Peyer's patch (tissue), 4 donors: ENCODE measurements at regions not wholly inside any gene's neighbourhood (a gene's known extent, or its start where the extent isn't known, plus 50 kb on each side); places are given as distances from the start of the nearest gene placed in this dataset.

Experiments
- DNase-seq, 3 donors: peaks; one replicate each; pipeline ENCODE4 v3.0.0-alpha.2; 2017 to 2019
- H3K27ac ChIP-seq, 4 donors: fragments of 200-600 bp; sonication (generic); one replicate each; pipeline ENCODE4 v1.5.1; 2016 to 2019
- H3K27me3 ChIP-seq, 2 donors: fragments of 200-600 bp; sonication (generic); one replicate each; pipeline ENCODE4 v1.5.1; 2019
- H3K36me3 ChIP-seq, 3 donors: fragments of 200-600 bp; sonication (generic); one replicate each; pipeline ENCODE4 v1.5.1; 2016 to 2019
- H3K4me1 ChIP-seq, 4 donors: fragments of 200-600 bp; sonication (generic); one replicate each; pipeline ENCODE4 v1.5.1; 2016 to 2019
- H3K4me3 ChIP-seq, 4 donors: fragments of 200-600 bp; sonication (generic); 1 replicate in 3 of 4; 2 replicates in 1 of 4; pipeline ENCODE4 v1.5.1; 2016 to 2019; ENCODE audit warnings: mild to moderate bottlenecking in 1 of 4
- H3K9me3 ChIP-seq, 4 donors: fragments of 200-600 bp; sonication (generic); one replicate each; pipeline ENCODE4 v1.5.1; 2016 to 2019; ENCODE audit warnings: mild to moderate bottlenecking in 1 of 4
- CTCF ChIP-seq, 6 experiments: fragments of 450-650 bp in 4 of 6; fragments of 200-600 bp in 2 of 6; sonication (generic) in 1 of 6; IDR thresholded peaks; one replicate each; pipeline ENCODE4 v1.5.1; 2017 to 2019; ENCODE audit warnings: antibody characterized with exemption in 6 of 6, mild to moderate bottlenecking in 3 of 6, moderate library complexity in 1 of 6
- POLR2A ChIP-seq, 2 donors: fragments of 450-650 bp; IDR thresholded peaks; one replicate each; pipeline ENCODE4 v1.5.1; 2017; ENCODE audit warnings: antibody characterized with exemption in 2 of 2, mild to moderate bottlenecking in 2 of 2, moderate library complexity in 2 of 2

GRCh38 chr15:87490666-87491065 is 765.9 kb downstream of the NTRK3 start:
- DNase-seq: no peak
- no peaks in the 10 kb centered on the region for H3K4me1 ChIP-seq
- H3K36me3 ChIP-seq: no peaks in the 10 kb centered on the region
- no peak overlapping the region for H3K4me3 ChIP-seq
- TF ChIP-seq POLR2A (IDR thresholded peaks at IDR 0.05) (no peak), CTCF (IDR thresholded peaks at IDR 0.05) (no peak)
- no peaks in the 10 kb centered on the region for H3K9me3 ChIP-seq
- H3K27me3 ChIP-seq: no peaks in the 10 kb centered on the region
- no peak overlapping the region for H3K27ac ChIP-seq

DNA sequence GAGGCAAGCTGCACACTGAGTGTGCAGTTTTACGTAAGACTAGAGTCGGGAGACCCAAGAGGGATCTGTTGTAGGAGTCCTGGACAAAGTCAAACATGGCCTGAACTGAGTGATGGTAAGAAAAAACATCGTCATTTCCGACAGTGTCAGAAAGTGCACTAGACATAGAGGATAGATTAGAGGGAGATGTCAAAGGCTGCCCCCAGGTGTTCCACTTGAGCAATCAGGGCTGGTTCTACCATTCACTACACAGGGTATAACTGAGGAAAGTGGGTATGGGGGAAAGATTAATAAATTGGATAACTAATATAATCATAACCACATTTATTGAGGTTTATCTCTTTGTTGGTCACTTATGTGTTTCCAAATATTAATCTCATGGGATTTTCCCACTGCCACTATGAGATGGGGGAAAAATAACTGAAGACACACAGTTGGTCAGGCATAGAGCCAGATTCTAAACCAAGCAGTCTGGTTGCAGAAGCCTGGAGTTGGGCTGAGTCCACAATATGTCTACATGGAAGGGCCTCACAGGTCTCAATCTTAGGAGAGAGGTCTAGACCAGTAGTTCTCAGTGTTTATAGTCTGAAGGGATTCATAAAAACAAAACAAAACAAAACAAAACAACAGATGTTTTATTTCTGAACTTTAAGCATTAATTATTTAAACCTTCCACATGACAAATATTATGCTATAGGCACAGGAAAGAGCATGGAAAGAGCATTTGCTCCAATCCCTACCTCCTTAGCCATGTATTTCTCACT is 766.5 kb downstream of the NTRK3 start:
- DNase-seq: no peak
- no peaks in the 10 kb centered on the region for H3K27me3 ChIP-seq
- no peak overlapping the region for H3K4me3 ChIP-seq
- H3K27ac ChIP-seq: no peak overlapping the region
- no peaks in the 10 kb centered on the region for H3K9me3 ChIP-seq
- H3K36me3 ChIP-seq: no peaks in the 10 kb centered on the region
- H3K4me1 ChIP-seq: no peaks in the 10 kb centered on the region
- TF ChIP-seq CTCF (IDR thresholded peaks at IDR 0.05) (no peak), POLR2A (IDR thresholded peaks at IDR 0.05) (no peak)

DNA sequence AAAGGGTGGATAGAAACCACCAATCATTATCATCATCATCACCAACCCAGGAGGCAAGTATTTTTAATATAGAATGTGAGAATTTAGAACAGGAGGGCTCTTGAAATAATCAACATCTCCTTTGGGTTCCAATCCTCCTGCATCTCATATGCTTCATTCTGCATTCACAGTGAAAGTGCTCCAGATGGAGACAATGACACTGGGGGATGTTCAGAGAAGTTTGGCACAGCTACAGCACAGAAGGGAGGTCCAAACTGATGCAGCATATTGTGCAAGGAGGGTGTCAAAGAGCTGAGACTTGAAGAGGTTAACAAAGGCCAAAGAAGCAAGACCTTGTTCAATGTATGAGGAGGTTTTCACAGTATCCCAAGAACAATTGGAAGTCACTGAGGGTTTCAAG is 767.1 kb downstream of the NTRK3 start:
- Histone ChIP-seq H3K36me3 (no peaks in the 10 kb centered on the region), H3K4me1 (no peaks in the 10 kb centered on the region), H3K27ac (no peak overlapping the region), H3K27me3 (no peaks in the 10 kb centered on the region), H3K9me3 (no peaks in the 10 kb centered on the region), H3K4me3 (no peak overlapping the region)
- no peak for TF ChIP-seq POLR2A (IDR thresholded peaks at IDR 0.05)
- no peak for TF ChIP-seq CTCF (IDR thresholded peaks at IDR 0.05)
- no peak for DNase-seq

- no peak overlapping the region for H3K27ac ChIP-seq
- no peak overlapping the region for H3K4me3 ChIP-seq
- H3K4me1 ChIP-seq: no peaks in the 10 kb centered on the region
- H3K36me3 ChIP-seq: no peaks in the 10 kb centered on the region
- TF ChIP-seq CTCF (IDR thresholded peaks at IDR 0.05): no peak
- TF ChIP-seq POLR2A (IDR thresholded peaks at IDR 0.05): no peak
- no peaks in the 10 kb centered on the region for H3K9me3 ChIP-seq
- DNase-seq: no peak
- no peaks in the 10 kb centered on the region for H3K27me3 ChIP-seq
Observed at GRCh38 chr15:87487484-87487883, 769.1 kb downstream of the NTRK3 start.

- Histone ChIP-seq H3K9me3 (no peaks in the 10 kb centered on the region), H3K36me3 (no peaks in the 10 kb centered on the region), H3K27me3 (no peaks in the 10 kb centered on the region), H3K27ac (no peak overlapping the region), H3K4me3 (no peak overlapping the region), H3K4me1 (no peaks in the 10 kb centered on the region)
- DNase-seq: no peak
- TF ChIP-seq POLR2A (IDR thresholded peaks at IDR 0.05) (no peak), CTCF (IDR thresholded peaks at IDR 0.05) (no peak)
Observed at GRCh38 chr15:87483468-87483867, 773.1 kb downstream of the NTRK3 start.

GRCh38 chr15:87481126-87481525 is 775.4 kb downstream of the NTRK3 start:
- Histone ChIP-seq H3K9me3 (no peaks in the 10 kb centered on the region), H3K36me3 (no peaks in the 10 kb centered on the region)

More at GRCh38 chr15:87481126-87481525, 775.4 kb downstream of the NTRK3 start:
- TF ChIP-seq CTCF (IDR thresholded peaks at IDR 0.05) (no peak), POLR2A (IDR thresholded peaks at IDR 0.05) (no peak)
- no peak for DNase-seq
- Histone ChIP-seq H3K4me1 (no peaks in the 10 kb centered on the region), H3K27ac (no peak overlapping the region), H3K27me3 (no peaks in the 10 kb centered on the region), H3K4me3 (no peak overlapping the region)
